Astrocyte of the spinal cord (primary cell): ENCODE measurements at regions not wholly inside any gene's neighbourhood (a gene's known extent, or its start where the extent isn't known, plus 50 kb on each side); places are given as distances from the start of the nearest gene placed in this dataset.
"Not testable (repeated sequence)": the region's sequence is repeated elsewhere in the genome, so short reads cannot be mapped to it uniquely, and the experiment has no call there.

Source experiments
- DNase-seq: peaks from one replicate; pipeline ENCODE4 v3.0.0; 2011; ENCODE audit warnings: low read depth, low spot score
- H3K4me3 ChIP-seq: 2 replicates; pipeline ENCODE4 v1.5.1; 2011; ENCODE audit warnings: low read depth, mild to moderate bottlenecking, low read length, moderate library complexity
- CTCF ChIP-seq: IDR thresholded peaks from 2 replicates; pipeline ENCODE4 v1.5.1; 2012; ENCODE audit warnings: low read depth, mild to moderate bottlenecking, low read length, inconsistent platforms
- in situ Hi-C: cut with HindIII; loops from 2 replicates; pipeline ENCODE4 v1.10.0; 2017; ENCODE audit warnings: low sequenced_read_pairs

DNA sequence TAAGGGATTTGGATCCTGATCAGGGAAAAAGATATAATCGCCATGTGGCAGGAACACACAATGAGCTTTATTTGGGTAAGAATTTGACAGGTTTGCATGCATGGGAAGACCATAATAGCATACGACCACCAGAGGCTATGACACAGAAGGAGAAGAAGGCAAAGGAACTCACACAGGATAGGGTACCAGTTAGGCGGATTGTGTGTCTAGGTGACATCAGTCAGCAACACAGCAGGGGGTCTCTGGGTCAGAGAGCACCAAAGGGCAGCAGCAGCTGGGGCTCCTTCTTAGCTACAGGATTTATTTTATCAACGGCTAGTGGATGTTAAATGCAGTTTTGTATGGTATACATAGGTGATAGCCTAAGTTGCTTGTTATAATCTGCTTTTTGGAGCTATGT lies 551.3 kb downstream of the KCNT2 start:
- TF ChIP-seq CTCF: no peak
- in situ Hi-C loops: no loop called here
- DNase-seq: no peak
- no peak overlapping the region for H3K4me3 ChIP-seq

GRCh38 chr1:196049407-196049806 lies 558.8 kb downstream of the KCNT2 start:
- no peak overlapping the region for H3K4me3 ChIP-seq
- no peak for DNase-seq
- TF ChIP-seq CTCF: no peak
- in situ Hi-C loops: no loop called here

DNA sequence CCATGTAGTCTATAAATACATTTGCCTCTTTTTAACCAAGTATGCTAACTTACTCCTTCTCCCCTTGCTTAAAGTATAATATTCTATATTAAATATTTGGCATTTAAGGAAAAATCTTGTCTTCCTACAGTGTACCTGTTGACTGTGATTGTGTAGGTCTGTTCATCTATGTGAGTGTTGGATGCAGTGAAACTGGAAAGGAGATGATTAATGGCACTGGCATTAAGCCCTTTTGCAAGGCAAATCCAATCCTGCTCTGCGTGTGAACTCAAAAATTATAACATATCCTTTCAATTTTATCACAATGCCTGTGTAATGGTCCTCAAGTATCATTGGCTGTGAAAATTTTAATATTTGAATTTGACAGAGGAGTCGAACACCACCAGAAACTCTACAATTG lies 565.0 kb downstream of the KCNT2 start:
- no peak for DNase-seq
- no peak for TF ChIP-seq CTCF
- in situ Hi-C loops: no loop called here
- H3K4me3 ChIP-seq: no peak overlapping the region

- DNase-seq: peak; percentile 69
- in situ Hi-C loops: no loop called here
- no peak overlapping the region for H3K4me3 ChIP-seq
Measured at GRCh38 chr1:196034080-196034706, 574.0 kb downstream of the KCNT2 start.

DNA sequence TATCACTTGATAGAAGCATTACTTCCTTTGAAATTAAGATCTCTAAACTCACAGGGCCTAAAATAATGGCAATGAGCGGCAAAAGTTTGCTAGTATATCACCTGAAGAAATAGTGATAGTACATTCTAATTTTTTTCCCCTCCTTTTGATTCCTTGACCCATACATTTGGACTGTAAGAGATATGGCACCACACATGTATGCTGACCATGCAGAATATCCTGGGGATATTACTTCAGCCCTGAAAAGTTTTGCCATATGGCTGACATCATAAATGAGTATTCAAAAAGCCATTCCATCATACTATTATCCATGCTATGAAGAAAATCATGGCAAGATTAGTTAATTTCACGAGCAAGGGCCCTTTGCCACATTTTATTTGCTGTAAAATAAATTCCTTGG lies 576.9 kb downstream of the KCNT2 start:
- H3K4me3 ChIP-seq, DNase-seq, in situ Hi-C loops: not testable (repeated sequence)

More at GRCh38 chr1:196034080-196034706, 574.0 kb downstream of the KCNT2 start:
- TF ChIP-seq CTCF: no peak

DNA sequence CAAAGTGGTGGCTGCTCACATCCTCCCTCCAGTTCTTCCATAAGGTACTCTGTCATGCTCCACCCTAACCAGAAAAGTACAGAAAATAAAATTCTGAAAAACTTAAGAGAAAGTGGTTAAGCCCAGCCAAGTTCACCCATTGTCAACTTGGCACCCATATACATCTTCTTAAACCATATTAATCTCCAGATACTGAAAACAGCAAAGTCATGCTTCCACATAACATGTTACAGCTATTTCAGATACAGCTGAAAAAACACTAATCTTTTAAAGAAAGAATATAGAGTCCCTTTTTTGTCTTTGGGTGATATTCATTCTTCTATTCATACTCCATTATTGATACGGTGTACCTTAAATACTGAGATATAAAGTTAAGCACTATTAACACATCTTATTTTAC lies 577.8 kb downstream of the KCNT2 start:
- TF ChIP-seq CTCF: no peak
- DNase-seq: no peak
- in situ Hi-C loops: no loop called here
- H3K4me3 ChIP-seq: no peak overlapping the region

GRCh38 chr1:196029410-196029809 lies 578.8 kb downstream of the KCNT2 start:
- TF ChIP-seq CTCF: no peak
- DNase-seq: no peak
- in situ Hi-C loops: no loop called here

More at GRCh38 chr1:196029410-196029809, 578.8 kb downstream of the KCNT2 start:
- H3K4me3 ChIP-seq: no peak overlapping the region
